Panc1 (cell line): ENCODE measurements at regions not wholly inside any gene's neighbourhood (a gene's known extent, or its start where the extent isn't known, plus 50 kb on each side); places are given as distances from the start of the nearest gene placed in this dataset.

Experiments used
- ATAC-seq: fragments of 200-7000 bp; cut with Tn5 transposase; 2 replicates; pipeline ENCODE4 v1.9.1; 2020; ENCODE audit warnings: mild to moderate bottlenecking, moderate library complexity
- BruUV-seq: library from RNA; stranded (reverse); fragments of 400-500 nt; replicated peaks from 2 replicates; lab custom pipeline; 2021; lab: Mats Ljungman, UMichigan
- CTCF ChIA-PET: fragments of 300-600 bp; sonication (Branson Sonifier 250); formaldehyde crosslinking; loops from one replicate; lab custom pipeline; 2022; ENCODE audit warnings: antibody characterized with exemption; lab: Charles Lee
- POLR2A ChIA-PET: fragments of 300-600 bp; sonication (Branson Sonifier 250); formaldehyde crosslinking; loops from one replicate; lab custom pipeline; 2022; ENCODE audit warnings: antibody characterized with exemption; lab: Charles Lee
- DNase-seq: peaks from one replicate; pipeline ENCODE4 v3.0.0-alpha.2; 2010; ENCODE audit warnings: low read depth, low spot score
- H3K27ac ChIP-seq: 2 replicates; pipeline ENCODE4 v1.5.1; 2011; ENCODE audit warnings: mild to moderate bottlenecking, low read length, inconsistent platforms
- H3K27me3 ChIP-seq: fragments of 200-500 bp; sonication (Bioruptor generic); 2 replicates; pipeline ENCODE4 v1.6.0; 2014; ENCODE audit warnings: low read length, inconsistent platforms; ENCODE audit not compliant: control insufficient read depth, insufficient read depth
- H3K36me3 ChIP-seq: fragments of 200-500 bp; sonication (Bioruptor generic); 2 replicates; pipeline ENCODE4 v1.5.1; 2014; ENCODE audit warnings: inconsistent platforms, mild to moderate bottlenecking, low read length, moderate library complexity; ENCODE audit not compliant: control insufficient read depth, insufficient read depth
- H3K4me1 ChIP-seq: 2 replicates; pipeline ENCODE4 v1.5.1; 2011; ENCODE audit warnings: inconsistent platforms, mild to moderate bottlenecking, low read length, moderate library complexity; ENCODE audit not compliant: control insufficient read depth, insufficient read depth
- H3K4me3 ChIP-seq, 2 experiments: 2 replicates each; pipeline ENCODE4 v1.5.1; 2011 to 2012; ENCODE audit warnings: low read depth in 2 of 2, low read length in 2 of 2, mild to moderate bottlenecking in 2 of 2, inconsistent platforms in 1 of 2, moderate library complexity in 1 of 2
- H3K9me3 ChIP-seq: fragments of 200-500 bp; sonication (Bioruptor generic); 2 replicates; pipeline ENCODE4 v1.5.1; 2014; ENCODE audit warnings: low read depth, mild to moderate bottlenecking, inconsistent platforms, low read length, moderate library complexity; ENCODE audit not compliant: control insufficient read depth, insufficient read depth
- CTCF ChIP-seq: fragments of 450-650 bp; IDR thresholded peaks from 2 replicates; pipeline ENCODE4 v1.5.1; 2017; ENCODE audit warnings: mild to moderate bottlenecking
- POLR2AphosphoS5 ChIP-seq: IDR thresholded peaks from 2 replicates; pipeline ENCODE4 v1.6.1; 2012; ENCODE audit warnings: mild to moderate bottlenecking, low read depth, low read length, moderate library complexity
- REST ChIP-seq, 2 experiments: IDR thresholded peaks; 2 replicates each; pipeline ENCODE4 v1.6.1; 2011 to 2012; ENCODE audit warnings: low read depth in 2 of 2, control low read depth in 1 of 2, low read length in 1 of 2, mild to moderate bottlenecking in 1 of 2, moderate library complexity in 1 of 2; ENCODE audit not compliant: insufficient read depth in 1 of 2
- SIN3A ChIP-seq: IDR thresholded peaks from 2 replicates; pipeline ENCODE4 v1.6.1; 2012; ENCODE audit warnings: low read depth, mild to moderate bottlenecking, low read length, moderate library complexity, borderline replicate concordance; ENCODE audit not compliant: insufficient read depth
- TCF7L2 ChIP-seq: IDR thresholded peaks from 2 replicates; pipeline ENCODE4 v1.6.1; 2011; ENCODE audit warnings: mild to moderate bottlenecking, low read depth, low read length, inconsistent platforms
- in situ Hi-C: cut with HindIII; loops from 2 replicates; pipeline ENCODE4 v1.10.0; 2016; ENCODE audit warnings: low sequenced_read_pairs, low pct_unique_long_range_greater_than_20kb
- intact Hi-C: fragments of 100-400 bp; cut with micrococcal nuclease; formaldehyde crosslinking; loops from one replicate; pipeline ENCODE4 v1.10.0; 2022; ENCODE audit not compliant: unreplicated experiment

- CTCF ChIA-PET: no interaction called here
- intact Hi-C loops (no loop called here), in situ Hi-C loops (no loop called here)
- no peaks in the 10 kb centered on the region for H3K9me3 ChIP-seq
- ATAC-seq (no peak), DNase-seq (no peak)
- H3K27me3 ChIP-seq: no peaks in the 10 kb centered on the region
- BruUV-seq: no TSS peak
- TF ChIP-seq TCF7L2 (no peak), POLR2AphosphoS5 (no peak), SIN3A (no peak), REST (IDR thresholded peaks at IDR 0.05; ENCODE audit: insufficient read depth in 1 of 2, low read depth in 2 of 2, low read length in 1 of 2) (no peak), CTCF (no peak)
- H3K36me3 ChIP-seq: no peaks in the 10 kb centered on the region
- H3K4me1 ChIP-seq: no peaks in the 10 kb centered on the region
- no peak overlapping the region for H3K27ac ChIP-seq
- H3K4me3 ChIP-seq: no peak overlapping the region
- POLR2A ChIA-PET: no interaction called here
Observed at GRCh38 chrX:3811331-3812311, 98.2 kb upstream of the PRKX start.

- intact Hi-C loops (no loop called here), in situ Hi-C loops (no loop called here)
- DNase-seq (no peak), ATAC-seq (no peak)
- H3K4me1 ChIP-seq: no peaks in the 10 kb centered on the region
- TF ChIP-seq TCF7L2: no peak
- TF ChIP-seq REST (IDR thresholded peaks at IDR 0.05; ENCODE audit: insufficient read depth in 1 of 2, low read depth in 2 of 2, low read length in 1 of 2): no peak
- no peak for TF ChIP-seq CTCF
- no peak for TF ChIP-seq POLR2AphosphoS5
- TF ChIP-seq SIN3A: no peak
- no peak overlapping the region for H3K27ac ChIP-seq
- no peaks in the 10 kb centered on the region for H3K36me3 ChIP-seq
- no peak overlapping the region for H3K4me3 ChIP-seq
- ChIA-PET CTCF (no interaction called here), POLR2A (no interaction called here)
- BruUV-seq: no TSS peak
- H3K27me3 ChIP-seq: no peaks in the 10 kb centered on the region
- H3K9me3 ChIP-seq: no peaks in the 10 kb centered on the region
Observed at GRCh38 chrX:3807906-3808305, 94.5 kb upstream of the PRKX start.
